OCI-LY3 (cell line): ENCODE measurements at regions not wholly inside any gene's neighbourhood (a gene's known extent, or its start where the extent isn't known, plus 50 kb on each side); places are given as distances from the start of the nearest gene placed in this dataset.

Experiments used
- H2AFZ ChIP-seq: fragments of 200-600, 300-600 bp; shearing (Covaris generic); 2 replicates; pipeline ENCODE4 v1.6.0; 2014; ENCODE audit warnings: antibody characterized with exemption, low read depth, low read length
- H3K27ac ChIP-seq: fragments of 200-600, 300-600 bp; sonication (generic); 2 replicates; pipeline ENCODE4 v1.5.1; 2014; ENCODE audit warnings: mild to moderate bottlenecking, low read length, moderate library complexity, mixed read lengths
- H3K27me3 ChIP-seq: fragments of 200-600, 300-600 bp; sonication (generic); 2 replicates; pipeline ENCODE4 v1.6.1; 2014; ENCODE audit warnings: low read depth, low read length, mixed read lengths
- H3K36me3 ChIP-seq: fragments of 200-600, 300-600 bp; sonication (generic); replicated peaks from 2 replicates; pipeline ENCODE3; 2014; ENCODE audit warnings: low read depth, low read length, mixed read lengths
- H3K4me1 ChIP-seq: fragments of 300-600, 200-600 bp; sonication (generic); 2 replicates; pipeline ENCODE4 v1.6.1; 2014; ENCODE audit warnings: low read length, mixed read lengths
- H3K4me2 ChIP-seq: fragments of 200-600, 300-600 bp; sonication (generic); 2 replicates; pipeline ENCODE4 v1.6.1; 2014; ENCODE audit warnings: low read length, mixed read lengths
- H3K4me3 ChIP-seq: fragments of 300-600, 200-600 bp; sonication (generic); 2 replicates; pipeline ENCODE4 v1.5.1; 2014; ENCODE audit warnings: antibody characterized with exemption, mild to moderate bottlenecking, low read length, moderate library complexity
- H3K79me2 ChIP-seq: fragments of 300-600, 200-600 bp; shearing (Covaris generic); 2 replicates; pipeline ENCODE4 v1.6.1; 2014; ENCODE audit warnings: mild to moderate bottlenecking, low read length, mixed read lengths
- H3K9ac ChIP-seq: fragments of 300-600, 200-600 bp; shearing (Covaris generic); 2 replicates; pipeline ENCODE4 v1.6.0; 2014; ENCODE audit warnings: mild to moderate bottlenecking, low read length, moderate library complexity
- H3K9me3 ChIP-seq: fragments of 200-600, 300-600 bp; shearing (Covaris generic); 2 replicates; pipeline ENCODE4 v1.6.1; 2014; ENCODE audit warnings: low read length, mixed read lengths; ENCODE audit not compliant: insufficient read depth
- H4K20me1 ChIP-seq: fragments of 200-600, 300-600 bp; sonication (generic); 2 replicates; pipeline ENCODE4 v1.6.1; 2016; ENCODE audit warnings: low read length, mixed read lengths; ENCODE audit not compliant: insufficient read depth
- EZH2phosphoT487 ChIP-seq: fragments of 200-600 bp; shearing (Covaris generic); IDR thresholded peaks from 2 replicates; pipeline ENCODE4 v1.6.1; 2018; ENCODE audit warnings: antibody characterized with exemption, mixed run types, low read depth
- TF ChIP-seq, protein P1 (sequence below): fragments of 200-600, 300-600 bp; sonication (generic); IDR thresholded peaks from 2 replicates; pipeline ENCODE4 v1.5.1; 2014; ENCODE audit warnings: antibody characterized with exemption, low read length, low read depth

- Histone ChIP-seq H2AFZ (no peak overlapping the region), H3K4me1 (peaks cover 8% of the 10 kb centered on the region), H3K9ac (no peak overlapping the region), H3K36me3 (no peaks in the 10 kb centered on the region), H3K4me3 (no peak overlapping the region), H3K4me2 (no peak overlapping the region), H3K79me2 (no peaks in the 10 kb centered on the region), H4K20me1 (no peaks in the 10 kb centered on the region), H3K27me3 (0 out of 2 replicates have a peak, but pooled peaks cover 3% of the 10 kb centered on the region), H3K27ac (no peak overlapping the region), H3K9me3 (no peaks in the 10 kb centered on the region)
- no peak for TF ChIP-seq EZH2phosphoT487
- TF ChIP-seq, protein P1, sequence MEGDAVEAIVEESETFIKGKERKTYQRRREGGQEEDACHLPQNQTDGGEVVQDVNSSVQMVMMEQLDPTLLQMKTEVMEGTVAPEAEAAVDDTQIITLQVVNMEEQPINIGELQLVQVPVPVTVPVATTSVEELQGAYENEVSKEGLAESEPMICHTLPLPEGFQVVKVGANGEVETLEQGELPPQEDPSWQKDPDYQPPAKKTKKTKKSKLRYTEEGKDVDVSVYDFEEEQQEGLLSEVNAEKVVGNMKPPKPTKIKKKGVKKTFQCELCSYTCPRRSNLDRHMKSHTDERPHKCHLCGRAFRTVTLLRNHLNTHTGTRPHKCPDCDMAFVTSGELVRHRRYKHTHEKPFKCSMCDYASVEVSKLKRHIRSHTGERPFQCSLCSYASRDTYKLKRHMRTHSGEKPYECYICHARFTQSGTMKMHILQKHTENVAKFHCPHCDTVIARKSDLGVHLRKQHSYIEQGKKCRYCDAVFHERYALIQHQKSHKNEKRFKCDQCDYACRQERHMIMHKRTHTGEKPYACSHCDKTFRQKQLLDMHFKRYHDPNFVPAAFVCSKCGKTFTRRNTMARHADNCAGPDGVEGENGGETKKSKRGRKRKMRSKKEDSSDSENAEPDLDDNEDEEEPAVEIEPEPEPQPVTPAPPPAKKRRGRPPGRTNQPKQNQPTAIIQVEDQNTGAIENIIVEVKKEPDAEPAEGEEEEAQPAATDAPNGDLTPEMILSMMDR = no peak
Measured at GRCh38 chr12:105920161-105920684, 218.5 kb downstream of the NUAK1 start.

GRCh38 chr12:105921055-105921454, 217.7 kb downstream of the NUAK1 start:
- no peak overlapping the region for H3K9ac ChIP-seq
- H3K79me2 ChIP-seq = no peaks in the 10 kb centered on the region
- no peaks in the 10 kb centered on the region for H4K20me1 ChIP-seq
- no peak overlapping the region for H2AFZ ChIP-seq
- no peak for TF ChIP-seq EZH2phosphoT487
- TF ChIP-seq, protein P1 = no peak
- H3K4me3 ChIP-seq = no peak overlapping the region
- H3K4me2 ChIP-seq = no peak overlapping the region
- no peaks in the 10 kb centered on the region for H3K36me3 ChIP-seq
- H3K4me1 ChIP-seq = peaks cover 8% of the 10 kb centered on the region
- H3K27ac ChIP-seq = no peak overlapping the region
- 0 out of 2 replicates have a peak, but pooled peaks cover 3% of the 10 kb centered on the region for H3K27me3 ChIP-seq
- H3K9me3 ChIP-seq = no peaks in the 10 kb centered on the region

DNA sequence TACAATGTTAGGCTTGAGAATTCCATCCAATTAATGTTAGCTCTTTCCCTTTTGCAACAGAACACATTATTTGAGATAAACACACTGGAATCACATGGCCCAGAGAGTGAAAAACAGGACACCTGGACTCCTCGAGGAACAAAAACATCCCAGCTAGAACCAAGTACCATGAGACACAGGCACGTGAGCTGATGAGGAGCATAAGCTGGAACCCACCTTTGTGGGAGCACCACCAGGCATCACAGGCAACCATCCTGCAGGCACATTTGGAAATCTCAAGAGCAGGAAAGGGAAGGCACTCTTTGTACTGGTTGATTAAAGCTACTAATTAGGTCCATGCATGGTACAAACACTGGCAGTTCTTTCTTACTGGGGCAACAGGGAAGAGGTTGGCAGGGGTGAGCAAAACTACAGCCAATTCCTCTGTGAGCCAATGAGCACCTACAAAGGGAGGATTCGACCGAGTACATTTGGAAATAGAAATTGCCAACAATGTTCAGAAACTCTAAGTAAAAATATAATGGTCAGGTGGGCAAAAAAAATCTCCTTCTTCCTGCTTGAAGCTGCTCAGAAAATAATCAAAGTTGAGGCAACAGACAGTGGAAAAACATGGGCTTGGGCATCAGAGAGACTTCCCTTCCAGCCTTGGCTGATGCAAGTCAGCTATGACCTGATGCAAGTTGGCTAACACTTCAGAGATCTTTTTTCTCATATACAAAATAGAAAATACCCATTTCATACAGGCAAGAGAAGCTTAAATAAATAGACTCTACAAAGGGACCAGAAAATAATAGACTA, 216.7 kb downstream of the NUAK1 start:
- Histone ChIP-seq H3K4me2 (no peak overlapping the region), H3K9me3 (no peaks in the 10 kb centered on the region), H2AFZ (no peak overlapping the region)

GRCh38 chr12:105922670-105923102, 216.1 kb downstream of the NUAK1 start:
- no peaks in the 10 kb centered on the region for H3K79me2 ChIP-seq
- no peaks in the 10 kb centered on the region for H4K20me1 ChIP-seq
- no peak overlapping the region for H3K27ac ChIP-seq
- peaks cover 8% of the 10 kb centered on the region for H3K4me1 ChIP-seq
- no peaks in the 10 kb centered on the region for H3K9me3 ChIP-seq
- no peaks in the 10 kb centered on the region for H3K36me3 ChIP-seq
- 0 out of 2 replicates have a peak, but pooled peaks cover 3% of the 10 kb centered on the region for H3K27me3 ChIP-seq
- no peak overlapping the region for H3K4me3 ChIP-seq
- H3K9ac ChIP-seq = no peak overlapping the region
- no peak overlapping the region for H2AFZ ChIP-seq
- no peak for TF ChIP-seq EZH2phosphoT487
- TF ChIP-seq, protein P1 = no peak
- H3K4me2 ChIP-seq = no peak overlapping the region

More for the DNA sequence above, 216.7 kb downstream of the NUAK1 start:
- Histone ChIP-seq H3K4me1 (peaks cover 8% of the 10 kb centered on the region), H4K20me1 (no peaks in the 10 kb centered on the region), H3K27ac (no peak overlapping the region), H3K36me3 (no peaks in the 10 kb centered on the region), H3K4me3 (no peak overlapping the region), H3K79me2 (no peaks in the 10 kb centered on the region), H3K9ac (no peak overlapping the region), H3K27me3 (0 out of 2 replicates have a peak, but pooled peaks cover 3% of the 10 kb centered on the region)
- TF ChIP-seq, protein P1 = no peak
- no peak for TF ChIP-seq EZH2phosphoT487
